GM10266 (cell line): ENCODE measurements at regions not wholly inside any gene's neighbourhood (a gene's known extent, or its start where the extent isn't known, plus 50 kb on each side); places are given as distances from the start of the nearest gene placed in this dataset.

Source experiments
- DNase-seq: peaks from one replicate; pipeline ENCODE4 v3.0.0; 2012; ENCODE audit errors: extremely low spot score
- CTCF ChIP-seq: IDR thresholded peaks from 2 replicates; pipeline ENCODE4 v1.5.1; 2012; ENCODE audit warnings: mild to moderate bottlenecking, low read depth; ENCODE audit not compliant: control insufficient read depth, insufficient read depth; ENCODE audit errors: missing control alignments

- TF ChIP-seq CTCF: no peak
- no peak for DNase-seq
These were observed 532.0 kb downstream of the GATA3 start for GRCh38 chr10:8586504-8586903.

- DNase-seq: no peak
- no peak for TF ChIP-seq CTCF
These were observed 533.6 kb downstream of the GATA3 start for GRCh38 chr10:8588135-8588534.

DNA sequence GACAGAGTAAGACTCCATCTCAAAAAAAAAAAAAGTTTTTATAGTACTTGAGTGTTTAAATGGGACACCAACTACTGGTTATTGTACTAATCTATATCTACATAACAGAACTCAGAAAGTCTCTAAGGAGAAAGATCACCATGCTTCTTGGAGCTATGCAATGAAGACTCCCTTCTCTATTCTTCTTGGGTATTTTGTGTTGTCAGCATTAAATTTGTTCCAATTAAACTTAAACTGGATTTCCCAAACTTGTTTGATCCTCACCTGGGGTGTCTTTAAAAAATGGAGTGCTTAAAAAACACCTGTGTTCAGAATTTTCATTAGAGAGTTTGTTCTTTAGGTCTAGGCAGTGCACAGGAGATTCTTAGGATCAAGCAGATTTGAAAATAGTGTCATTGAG lies 536.0 kb downstream of the GATA3 start:
- no peak for TF ChIP-seq CTCF
- DNase-seq: no peak

GRCh38 chr10:8591640-8592039 lies 537.2 kb downstream of the GATA3 start:
- DNase-seq: no peak

DNA sequence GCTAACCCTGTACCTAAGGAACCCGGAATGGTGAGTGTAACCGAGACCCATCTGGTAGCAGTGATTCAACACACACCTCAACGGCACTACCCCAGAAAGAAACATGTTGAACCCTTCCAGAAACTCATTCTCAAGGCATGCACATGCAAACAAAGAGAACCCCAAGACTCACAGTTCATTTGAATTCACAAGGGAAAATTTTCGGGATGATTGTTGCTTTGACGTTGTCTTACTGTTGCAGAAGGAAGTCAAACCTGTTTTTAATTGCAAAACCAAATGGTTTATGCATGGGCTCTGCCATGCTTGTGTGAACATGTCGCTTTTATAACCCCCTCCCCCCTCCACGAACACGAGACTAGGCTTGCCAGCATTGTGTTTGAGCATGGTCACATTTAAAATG lies 539.7 kb downstream of the GATA3 start:
- TF ChIP-seq CTCF: no peak
- no peak for DNase-seq

More at GRCh38 chr10:8591640-8592039, 537.2 kb downstream of the GATA3 start:
- TF ChIP-seq CTCF: no peak

GRCh38 chr10:8594711-8595110 lies 540.2 kb downstream of the GATA3 start:
- no peak for TF ChIP-seq CTCF
- no peak for DNase-seq

- DNase-seq: no peak
- no peak for TF ChIP-seq CTCF
These were observed 540.7 kb downstream of the GATA3 start for GRCh38 chr10:8595140-8595539.
